GM21367 (cell line): ENCODE measurements at regions not wholly inside any gene's neighbourhood (a gene's known extent, or its start where the extent isn't known, plus 50 kb on each side); places are given as distances from the start of the nearest gene placed in this dataset.
"Not testable (repeated sequence)": the region's sequence is repeated elsewhere in the genome, so short reads cannot be mapped to it uniquely, and the experiment has no call there.

Experiments used
- ATAC-seq: cut with Tn5 transposase; IDR thresholded peaks from one replicate; pipeline ENCODE4 v1.9.1; 2021; ENCODE audit not compliant: unreplicated experiment

DNA sequence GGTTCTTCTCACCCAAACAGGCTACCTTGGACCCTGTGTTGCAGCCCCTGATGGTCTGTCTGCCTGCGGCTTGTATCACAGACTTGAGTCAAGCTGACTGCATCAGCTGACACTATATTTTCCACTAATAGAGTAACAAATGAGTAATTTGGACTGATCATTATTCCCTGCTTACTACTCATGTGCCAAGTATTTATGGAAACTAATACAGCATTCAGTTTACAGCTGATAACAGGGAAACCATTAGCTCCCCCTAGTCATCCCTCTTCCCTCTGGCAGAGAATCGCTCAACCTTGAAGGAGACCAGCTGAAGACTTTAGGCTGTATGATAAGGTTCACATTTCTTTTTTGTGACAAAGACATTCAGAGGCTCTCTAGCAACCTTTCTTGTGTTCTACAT is 116.6 kb upstream of the SYT6 start:
- no peak for ATAC-seq

DNA sequence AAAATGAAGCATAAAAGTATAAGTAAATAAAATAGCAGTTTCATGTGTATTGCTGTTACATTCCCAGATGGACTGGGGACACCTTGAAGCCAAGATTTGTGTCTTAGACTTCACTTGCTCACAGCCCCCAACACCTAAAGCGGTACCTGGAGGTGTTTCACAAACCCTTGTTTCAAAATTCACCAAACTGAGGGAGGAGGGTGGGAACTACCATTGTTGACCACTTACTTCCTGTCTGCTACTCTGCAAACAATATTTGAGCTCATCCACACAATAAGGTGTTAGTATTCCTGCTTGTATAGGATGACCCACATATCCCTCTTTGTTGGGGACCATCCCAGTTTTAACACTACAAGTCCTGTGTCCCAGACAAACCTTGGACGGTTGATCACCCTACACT is 115.9 kb upstream of the SYT6 start:
- no peak for ATAC-seq

DNA sequence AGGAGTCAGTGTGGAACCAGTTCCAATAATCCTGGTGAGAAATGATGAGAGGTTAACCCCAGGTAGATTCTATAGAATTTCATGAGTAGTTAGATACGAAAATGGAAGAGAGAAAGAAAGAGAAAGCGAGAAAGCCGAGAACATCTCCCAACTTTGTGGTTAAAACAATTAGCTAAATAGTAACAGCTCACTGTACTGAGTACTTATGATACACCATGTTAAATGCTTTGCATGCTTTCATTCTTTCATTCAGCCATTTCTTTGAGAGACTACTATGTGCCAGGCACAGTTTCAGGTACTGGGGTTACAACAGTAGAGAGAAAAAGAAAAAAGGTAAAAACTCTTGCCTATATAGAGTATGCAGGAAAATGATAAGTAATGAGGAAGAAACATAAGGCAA is 109.7 kb upstream of the SYT6 start:
- peak; percentile 87 for ATAC-seq

DNA sequence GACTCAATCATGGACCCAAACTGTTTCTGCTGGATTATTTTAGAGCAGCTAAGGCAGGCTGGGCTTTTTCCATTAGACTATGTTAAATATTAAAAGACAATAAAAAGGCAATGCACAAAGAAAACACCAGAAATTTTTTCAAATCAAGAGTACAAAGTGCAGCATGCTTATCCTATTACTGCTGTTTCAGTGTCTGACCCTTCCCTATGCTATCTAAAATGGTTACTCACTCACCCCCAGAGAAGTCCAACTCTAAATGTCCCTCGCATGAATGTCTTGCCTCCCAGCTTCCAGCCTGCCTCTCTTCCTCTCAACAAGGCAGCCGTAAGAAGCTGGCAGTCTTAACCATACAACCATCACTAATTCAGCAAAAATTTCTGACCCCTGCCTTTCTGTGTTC is 108.7 kb upstream of the SYT6 start:
- ATAC-seq, result no peak

DNA sequence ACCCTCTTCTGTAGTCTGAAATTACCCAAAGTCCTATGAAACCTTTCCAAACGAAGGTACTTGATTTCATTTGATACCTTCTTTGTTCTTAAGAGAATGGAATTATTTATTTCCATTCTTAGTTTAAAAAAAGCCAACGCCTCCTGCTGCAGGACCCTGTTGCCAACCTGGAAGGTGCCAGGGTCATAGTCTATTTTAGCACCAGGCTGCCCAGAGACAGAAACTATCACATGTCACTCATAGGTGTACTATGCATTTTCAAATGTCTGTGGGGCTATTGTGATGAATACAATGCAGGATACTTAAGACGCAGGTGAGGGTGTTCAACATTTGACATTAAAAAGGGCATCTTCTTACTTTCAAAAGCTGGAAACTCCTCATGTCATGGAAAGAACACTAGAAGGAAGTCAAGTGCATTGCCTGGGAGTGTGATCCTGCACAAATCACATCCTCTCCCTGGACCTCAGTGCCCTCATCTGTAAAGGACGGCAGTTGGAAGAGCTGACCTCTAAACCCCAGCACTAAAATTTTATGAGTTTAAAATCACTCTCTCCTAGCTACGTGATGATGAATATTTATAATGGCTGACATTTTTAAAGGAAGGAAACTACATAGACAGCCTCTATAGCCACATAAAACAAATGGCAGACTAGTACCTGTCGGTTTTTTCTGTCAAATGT is 107.3 kb upstream of the SYT6 start:
- no peak for ATAC-seq

DNA sequence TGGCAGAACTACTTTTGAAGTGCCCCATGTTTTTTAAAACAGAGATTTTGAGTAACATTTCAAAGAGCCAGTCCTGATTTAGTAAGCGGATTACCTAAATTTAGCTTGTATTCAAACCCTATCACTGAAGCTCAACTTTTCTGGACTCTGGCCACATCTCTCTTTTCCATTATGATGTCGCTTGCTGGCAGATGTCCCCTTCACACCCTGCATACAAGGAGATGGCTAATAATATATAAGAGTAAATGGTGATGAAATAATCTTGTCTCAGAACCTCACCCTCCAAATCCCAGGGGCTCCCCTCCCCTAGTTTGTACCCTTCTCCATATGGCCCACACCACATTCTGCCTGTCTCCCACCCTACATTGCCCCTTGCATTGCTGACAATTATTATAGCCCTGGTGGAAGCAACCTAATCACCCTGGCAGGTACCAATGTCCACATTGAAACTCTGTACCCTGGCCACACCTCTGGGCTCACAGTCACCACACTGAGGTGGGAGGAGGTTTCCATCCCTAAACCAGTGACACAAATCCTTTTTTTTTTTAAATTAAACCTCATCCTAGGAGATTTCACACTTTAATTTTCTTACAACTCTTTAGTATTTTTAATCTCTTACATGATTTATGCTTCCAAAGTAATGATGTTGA is 106.0 kb upstream of the SYT6 start:
- ATAC-seq, result no peak

DNA sequence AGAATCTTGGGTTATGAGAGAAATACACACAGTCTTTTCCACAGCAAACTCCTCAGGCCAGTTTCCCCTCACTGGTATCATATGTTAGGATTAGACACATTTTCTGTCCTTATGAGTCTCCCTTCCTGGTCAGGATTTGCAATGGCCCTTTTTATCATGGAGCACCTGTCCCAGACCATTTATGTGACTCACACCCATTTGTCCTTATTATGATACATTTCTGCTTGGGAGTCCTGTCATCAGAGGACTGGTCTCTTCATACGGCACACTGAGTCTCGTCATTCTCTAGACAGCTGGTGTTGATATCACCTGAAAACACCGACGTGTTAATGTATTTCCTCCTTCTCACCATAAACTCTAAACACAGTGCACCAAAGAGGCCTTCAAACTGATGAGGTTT is 105.0 kb upstream of the SYT6 start:
- no peak for ATAC-seq

DNA sequence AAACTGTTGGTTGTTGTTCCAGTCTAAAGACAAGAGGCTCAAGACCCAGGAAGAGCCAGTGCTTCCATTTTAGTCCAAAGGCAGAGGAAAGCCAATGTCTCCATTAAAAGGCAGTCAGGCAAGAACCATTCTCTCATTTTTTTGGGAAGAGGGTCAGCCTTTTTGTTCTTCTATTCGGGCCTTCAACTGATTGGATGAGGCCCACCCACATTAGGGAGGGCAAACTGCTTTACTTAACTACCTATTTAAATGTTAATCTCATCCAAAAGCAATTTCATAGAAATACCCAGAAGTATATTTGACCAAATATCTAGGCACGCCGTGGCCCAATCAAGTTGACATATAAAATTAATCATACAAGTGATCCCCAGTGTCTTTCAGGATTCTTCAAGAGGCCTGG is 104.4 kb upstream of the SYT6 start:
- ATAC-seq, result no peak

DNA sequence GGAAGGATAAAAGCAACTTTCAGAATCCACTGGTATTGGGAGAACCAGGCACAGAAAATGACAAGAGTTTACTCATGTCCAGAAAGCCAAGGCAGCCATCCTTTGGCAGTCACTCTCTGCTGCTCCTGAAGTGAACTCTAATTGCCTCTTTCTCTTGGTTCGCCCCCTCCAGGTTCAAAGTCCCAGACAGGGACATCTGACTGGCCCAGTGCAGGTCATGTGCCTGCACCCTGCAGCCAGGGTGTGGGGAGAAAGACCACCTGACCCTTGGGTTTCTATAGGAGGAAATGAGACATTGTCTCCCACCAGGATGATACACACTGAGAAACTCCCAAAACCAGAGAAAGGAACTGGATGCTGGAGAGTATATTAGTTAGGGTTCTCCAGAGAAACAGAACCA is 103.9 kb upstream of the SYT6 start:
- ATAC-seq, result no peak

DNA sequence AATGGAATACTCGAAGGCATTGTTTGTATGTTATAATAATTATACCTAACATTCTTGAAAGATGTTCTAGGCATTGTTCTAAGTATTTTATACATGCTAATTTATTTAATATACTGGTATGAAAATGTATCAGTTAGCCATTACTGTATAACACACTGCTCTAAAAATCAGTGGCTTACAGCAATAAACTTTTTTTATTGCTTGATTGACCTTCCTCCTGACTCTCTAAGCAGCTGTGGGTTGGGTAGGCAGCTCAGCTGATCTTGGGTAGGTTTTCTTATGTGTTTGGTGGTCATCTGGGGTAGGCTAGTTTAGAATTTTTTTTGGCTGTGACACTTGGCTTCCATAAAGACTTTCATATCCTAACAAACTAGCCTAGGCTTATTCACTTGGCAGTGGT is 100.2 kb upstream of the SYT6 start:
- no peak for ATAC-seq

DNA sequence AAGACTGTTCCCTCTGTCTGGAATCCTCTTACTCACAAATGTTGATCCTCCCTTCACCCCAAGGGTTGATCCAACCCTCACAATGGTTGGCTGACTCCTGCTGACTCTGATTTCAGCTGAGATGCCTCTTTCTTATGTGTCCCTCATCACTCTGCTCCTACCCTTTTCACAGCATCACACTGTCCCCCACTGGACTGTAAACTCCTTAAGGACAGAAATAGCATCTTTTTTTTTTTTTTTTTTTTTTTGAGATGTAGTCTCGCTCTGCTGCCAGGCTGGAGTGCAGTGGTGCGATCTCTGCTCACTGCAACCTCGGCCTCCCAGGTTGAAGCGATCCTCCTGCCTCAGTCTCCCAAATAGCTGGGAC is 97.9 kb upstream of the SYT6 start:
- no peak for ATAC-seq

DNA sequence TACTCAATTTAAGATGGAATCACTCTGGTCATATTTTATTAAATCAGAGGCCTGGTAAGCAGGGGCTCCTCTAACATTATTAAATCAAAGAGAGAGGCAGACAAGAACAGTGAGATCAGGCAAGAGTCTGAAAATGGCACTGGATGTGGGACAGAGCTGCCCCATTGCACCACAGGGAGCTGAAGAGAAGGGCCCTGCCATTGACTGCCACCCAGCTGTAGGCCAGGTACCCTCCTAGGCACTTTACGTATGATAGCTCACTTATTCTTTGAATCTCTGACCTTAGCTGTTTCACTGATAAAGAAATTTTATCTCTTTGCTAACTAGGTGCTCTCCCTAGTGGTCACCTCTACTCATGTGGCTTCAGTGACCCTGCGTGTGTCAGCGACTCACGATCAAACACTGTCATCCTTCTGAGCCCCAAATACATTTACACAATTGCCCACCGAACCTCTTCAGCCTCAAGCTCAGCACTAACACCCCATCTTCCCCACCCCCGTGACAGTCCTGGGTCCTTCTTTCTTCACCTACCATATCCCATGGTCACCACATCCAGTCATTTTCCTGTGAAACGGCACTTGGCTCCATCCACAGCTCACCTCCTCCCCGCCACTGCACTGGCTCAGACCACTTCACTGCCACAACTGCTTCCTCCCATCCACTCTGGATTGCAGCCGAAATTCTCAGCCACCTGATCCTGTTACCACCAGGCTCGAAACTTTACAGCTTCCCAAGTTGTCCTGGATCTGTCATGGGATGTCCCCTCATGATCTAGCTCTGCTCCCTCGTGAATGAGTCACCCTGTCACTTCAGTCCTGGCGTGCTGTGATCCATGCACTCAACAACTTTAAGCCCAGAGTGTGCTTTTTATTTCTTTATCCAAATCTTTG is 97.3 kb upstream of the SYT6 start:
- no peak for ATAC-seq

DNA sequence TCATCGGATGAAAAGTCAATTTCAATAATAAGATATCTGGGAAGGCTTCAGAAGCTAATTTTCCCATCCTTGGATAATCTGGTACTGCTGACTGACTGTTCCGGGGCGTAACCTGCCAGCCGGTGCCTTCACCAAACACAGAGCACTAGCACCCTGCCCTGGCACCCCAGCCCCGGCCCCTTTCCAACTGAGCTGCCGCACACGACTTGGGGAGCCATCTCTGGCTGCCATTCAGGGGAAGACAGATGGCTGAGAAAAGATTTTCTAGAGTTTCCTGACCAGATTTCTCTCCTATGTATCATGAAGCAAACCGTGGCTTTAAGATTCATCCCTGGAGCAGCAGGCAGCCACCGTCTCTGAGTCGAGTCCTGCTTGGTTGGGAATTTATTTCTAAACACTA is 96.0 kb upstream of the SYT6 start:
- ATAC-seq, result no peak

DNA sequence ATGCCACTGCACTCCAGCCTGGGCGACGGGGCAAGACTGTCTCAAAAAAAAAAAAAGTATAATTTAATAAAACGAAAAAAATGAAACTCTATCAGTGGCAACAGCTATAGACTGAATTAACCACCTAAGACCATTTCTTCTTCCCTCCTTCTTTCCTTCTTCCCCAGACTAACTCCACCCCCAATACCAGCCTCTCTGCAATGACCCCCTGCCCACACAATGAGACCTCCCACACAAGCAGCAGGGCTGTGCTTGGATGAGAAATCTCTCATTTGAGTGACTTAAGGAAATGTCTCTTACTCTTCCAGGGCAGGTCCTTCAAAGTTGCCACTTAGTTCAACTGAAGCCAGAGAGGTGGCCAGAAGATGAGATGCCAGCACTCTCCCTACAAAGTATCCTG is 94.5 kb upstream of the SYT6 start:
- no peak for ATAC-seq

DNA sequence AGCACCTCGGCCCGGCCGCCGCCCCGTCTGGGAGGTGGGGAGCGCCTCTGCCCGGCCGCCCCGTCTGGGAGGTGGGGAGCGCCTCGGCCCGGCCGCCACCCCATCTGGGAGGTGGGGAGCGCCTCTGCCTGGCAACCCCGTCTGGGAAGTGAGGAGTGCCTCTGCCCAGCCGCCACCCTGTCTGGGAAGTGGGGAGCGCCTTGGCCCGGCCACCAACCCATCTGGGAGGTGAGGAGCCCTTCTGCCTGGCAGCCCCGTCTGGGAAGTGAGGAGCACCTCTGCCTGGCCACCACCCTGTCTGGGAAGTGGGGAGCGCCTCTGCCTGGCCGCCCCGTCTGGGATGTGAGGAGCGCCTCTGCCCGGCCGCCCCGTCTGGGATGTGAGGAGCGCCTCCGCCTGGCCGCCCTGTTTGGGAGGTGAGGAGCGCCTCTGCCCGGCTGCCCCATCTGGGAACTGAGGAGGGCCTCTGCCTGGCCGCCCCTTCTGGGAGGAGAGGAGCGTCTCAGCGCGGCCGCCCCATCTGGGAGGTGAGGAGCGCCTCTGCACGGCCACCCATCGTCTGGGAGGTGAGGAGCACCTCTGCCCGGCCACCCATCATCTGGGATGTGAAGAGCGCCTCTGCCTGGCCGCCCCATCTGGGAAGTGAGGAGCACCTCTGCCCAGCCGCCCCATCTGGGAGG is 89.0 kb upstream of the SYT6 start:
- ATAC-seq, result not testable (repeated sequence)

DNA sequence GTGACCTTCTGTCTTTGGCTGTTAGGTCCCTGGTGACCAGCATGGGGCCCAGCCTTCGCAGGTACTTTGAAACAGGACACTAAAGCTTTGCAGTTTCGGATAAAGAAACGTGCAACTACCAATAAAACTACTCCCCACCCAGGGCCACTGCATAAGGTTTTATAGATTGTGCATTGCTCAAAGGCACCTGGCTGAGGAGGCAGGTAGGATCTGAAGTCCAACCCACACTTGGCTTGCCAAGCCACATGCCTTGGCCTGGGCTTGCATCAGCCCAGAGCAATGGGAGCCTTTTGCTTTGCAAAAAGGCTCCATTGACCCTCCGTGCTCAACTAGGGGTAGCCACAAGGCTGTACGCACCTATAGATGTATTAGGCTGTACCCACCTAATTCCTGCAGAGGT is 84.4 kb upstream of the SYT6 start:
- ATAC-seq, result no peak

DNA sequence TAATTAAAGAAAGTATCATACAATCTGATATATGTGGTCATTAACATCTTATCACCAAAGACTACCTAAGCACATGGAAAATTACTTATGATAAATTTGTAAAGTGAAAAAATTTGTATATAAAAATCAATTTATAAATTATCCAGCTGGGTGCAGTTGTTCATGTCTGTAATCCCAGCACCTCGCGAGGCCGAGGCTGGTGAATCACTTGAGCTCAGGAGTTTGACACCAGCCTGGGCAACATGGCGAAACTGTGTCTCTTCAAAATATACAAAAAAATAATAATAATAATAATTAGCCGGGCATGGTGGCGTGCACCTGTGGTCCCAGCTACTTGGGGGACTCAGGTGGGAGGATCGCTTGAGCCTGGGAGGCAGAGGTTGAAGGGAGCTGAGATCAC is 82.8 kb upstream of the SYT6 start:
- ATAC-seq, result no peak

DNA sequence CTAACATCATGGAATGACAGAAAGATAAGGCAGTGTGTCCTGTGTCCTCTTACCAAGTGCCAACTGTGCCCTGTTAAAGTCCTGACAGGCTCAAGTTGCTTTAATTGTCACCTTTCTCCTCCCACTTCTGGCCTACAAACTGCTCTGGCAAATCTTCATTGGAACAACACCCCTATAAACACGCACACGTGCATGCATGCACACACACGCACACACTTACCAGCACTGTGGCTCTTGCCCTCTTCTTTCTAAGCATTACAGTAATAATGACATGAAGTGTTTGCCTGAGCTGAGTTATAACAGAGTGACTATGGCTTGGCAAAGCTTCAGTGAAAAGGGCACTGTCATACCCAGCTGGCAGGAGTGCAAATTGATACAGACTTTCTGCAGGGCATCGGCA is 82.3 kb upstream of the SYT6 start:
- no peak for ATAC-seq

DNA sequence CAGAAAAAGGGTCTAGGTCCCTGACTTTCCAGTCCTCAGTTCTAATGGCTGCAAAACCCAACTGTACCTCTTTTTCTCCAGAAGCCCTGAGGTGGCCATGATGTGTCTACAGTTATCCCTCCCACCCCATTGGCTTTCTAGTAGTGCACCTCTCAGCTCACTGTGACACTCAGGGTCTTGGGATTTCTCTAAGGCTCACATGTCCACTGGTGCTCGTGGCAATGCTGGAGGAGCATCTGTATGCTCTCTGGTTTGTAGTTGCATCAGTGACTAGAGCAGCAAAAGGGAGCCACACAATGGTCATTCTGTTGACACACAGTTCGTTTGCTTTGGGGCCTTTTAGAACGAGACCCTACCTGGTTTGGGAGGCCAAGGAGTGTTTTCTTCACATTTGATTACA is 81.6 kb upstream of the SYT6 start:
- ATAC-seq, result no peak

DNA sequence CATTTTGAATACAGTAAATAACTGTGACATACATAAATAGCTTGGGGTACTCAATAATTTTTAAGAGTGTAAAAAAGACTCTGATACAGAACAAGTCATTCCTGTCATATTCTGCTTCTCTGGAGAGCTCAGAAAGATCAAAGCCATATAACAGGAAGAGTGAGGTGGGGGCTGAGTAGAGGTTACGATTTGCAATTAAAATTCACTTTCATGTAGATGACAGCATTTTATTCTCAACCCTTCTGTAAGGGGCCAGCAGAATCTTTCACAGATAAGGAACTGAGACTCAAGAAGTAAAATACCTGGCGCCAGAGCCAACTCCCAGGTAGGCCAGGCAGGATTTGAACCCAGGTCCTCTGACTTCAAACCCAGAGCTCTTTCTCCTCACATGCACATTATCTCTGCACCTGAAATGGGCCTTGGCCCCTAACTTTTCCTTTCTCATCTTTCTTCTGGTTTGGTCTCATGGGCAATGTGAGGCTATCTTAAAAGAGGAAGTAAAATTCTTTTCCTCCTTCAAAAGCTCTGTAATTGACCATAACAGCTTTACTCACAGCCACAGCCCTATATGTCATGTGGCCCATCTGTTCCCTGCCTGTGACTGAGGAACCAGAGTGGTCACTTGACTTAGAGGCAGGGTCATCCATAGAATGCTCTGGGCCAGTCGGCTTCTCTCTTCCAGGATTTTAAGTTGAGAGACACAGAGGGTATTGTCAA is 80.9 kb upstream of the SYT6 start:
- peak; percentile 63 for ATAC-seq

DNA sequence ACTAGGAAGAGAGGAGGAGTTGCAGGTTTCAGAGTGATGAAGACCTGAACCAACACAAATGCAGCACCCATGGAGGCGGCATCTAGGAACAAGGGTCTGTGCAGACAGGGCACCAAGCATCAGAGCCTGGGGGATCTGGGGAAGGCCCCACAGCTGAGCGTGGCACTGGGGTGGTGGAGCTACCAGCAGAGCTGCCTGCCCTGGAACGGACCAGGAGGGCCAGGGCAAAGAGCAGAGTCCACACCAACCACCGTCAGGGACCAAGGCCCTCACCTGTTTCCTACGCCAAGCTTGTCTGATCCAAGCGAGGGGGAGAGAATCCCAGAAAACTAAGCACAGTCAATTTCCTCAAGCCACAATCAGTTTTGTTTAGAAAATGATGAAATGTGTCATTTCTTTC is 79.0 kb upstream of the SYT6 start:
- ATAC-seq, result no peak
